GM12878 (cell line): ENCODE measurements at regions not wholly inside any gene's neighbourhood (a gene's known extent, or its start where the extent isn't known, plus 50 kb on each side); places are given as distances from the start of the nearest gene placed in this dataset.

Experiments used
- ATAC-seq: fragments of 200-7000 bp; cut with Tn5 transposase; 3 replicates; pipeline ENCODE4 v1.9.1; 2020; ENCODE audit warnings: mild to moderate bottlenecking, moderate library complexity
- BruUV-seq: library from RNA; stranded (reverse); fragments of 400-500 nt; replicated peaks from 2 replicates; lab custom pipeline; 2021; lab: Mats Ljungman, UMichigan
- CTCF ChIA-PET: fragments of 300-600 bp; sonication (Branson Sonifier 250); formaldehyde crosslinking; extraction: SDS; loops from one replicate; lab custom pipeline; 2021; ENCODE audit warnings: inconsistent platforms; lab: Yijun Ruan, JAX
- POLR2A ChIA-PET: fragments of 350-600 bp; formaldehyde crosslinking; extraction: SDS; loops from one replicate; lab custom pipeline; 2021; ENCODE audit warnings: inconsistent platforms; lab: Charles Lee
- RAD21 ChIA-PET: fragments of 300-600 bp; sonication (Branson Sonifier 250); formaldehyde crosslinking; loops from one replicate; lab custom pipeline; 2023; ENCODE audit warnings: antibody characterized with exemption; ENCODE audit not compliant: unreplicated experiment; lab: Charles Lee
- SMC1A ChIA-PET: fragments of 300-600 bp; sonication (Branson Sonifier 250); formaldehyde crosslinking; loops from one replicate; lab custom pipeline; 2023; ENCODE audit not compliant: unreplicated experiment, uncharacterized antibody; lab: Charles Lee
- DNase-seq: peaks from one replicate; pipeline ENCODE4 v3.0.0-alpha.2; 2011; ENCODE audit warnings: low read depth, low spot score
- FAIRE-seq: peaks from 3 replicates; lab custom pipeline; 2011; peaks lifted over from hg19 to GRCh38; lab: Jason Lieb, UNC
- H2AFZ ChIP-seq: 2 replicates; pipeline ENCODE4 v1.6.0; 2011; ENCODE audit warnings: low read depth, low read length, control low read depth; ENCODE audit not compliant: control insufficient read depth
- H3K27ac ChIP-seq: 2 replicates; pipeline ENCODE4 v1.5.1; 2011; ENCODE audit warnings: control low read depth; ENCODE audit not compliant: control insufficient read depth, insufficient read depth
- H3K27me3 ChIP-seq, 2 experiments: replicated peaks in 1 of 2; 2 replicates each; pipeline versions ENCODE4 v1.6.0 to v1.6.1; 2011; ENCODE audit warnings: low read length in 1 of 2; ENCODE audit not compliant: control insufficient read depth in 2 of 2, insufficient read depth in 2 of 2
- H3K36me3 ChIP-seq, 2 experiments: 2 replicates each; pipeline ENCODE4 v1.5.1; 2011; ENCODE audit warnings: low read length in 1 of 2; ENCODE audit not compliant: control insufficient read depth in 2 of 2, insufficient read depth in 2 of 2
- H3K4me1 ChIP-seq: 2 replicates; pipeline ENCODE4 v1.6.1; 2011; ENCODE audit warnings: mild to moderate bottlenecking, low read length, moderate library complexity, mixed read lengths; ENCODE audit not compliant: control insufficient read depth, insufficient read depth
- H3K4me2 ChIP-seq: 2 replicates; pipeline ENCODE4 v1.6.0; 2011; ENCODE audit warnings: control low read depth; ENCODE audit not compliant: control insufficient read depth, insufficient read depth
- H3K4me3 ChIP-seq: fragments of 200-600 bp; sonication (generic); 2 replicates; pipeline ENCODE4 v1.5.1; 2016
- H3K79me2 ChIP-seq: 2 replicates; pipeline ENCODE4 v1.6.0; 2011; ENCODE audit warnings: low read length; ENCODE audit not compliant: control insufficient read depth, insufficient read depth
- H3K9ac ChIP-seq: 2 replicates; pipeline ENCODE4 v1.8.0; 2011; ENCODE audit warnings: low read length, control low read depth, mixed read lengths; ENCODE audit not compliant: control insufficient read depth, insufficient read depth
- H3K9me3 ChIP-seq: replicated peaks from 3 replicates; pipeline ENCODE4 v1.5.1; 2011; ENCODE audit warnings: mild to moderate bottlenecking, low read length; ENCODE audit not compliant: control insufficient read depth, insufficient read depth
- H4K20me1 ChIP-seq: 2 replicates; pipeline ENCODE4 v1.6.0; 2011; ENCODE audit not compliant: control insufficient read depth, insufficient read depth
- CHD1 ChIP-seq: IDR thresholded peaks from 2 replicates; pipeline ENCODE4 v1.6.1; 2012; ENCODE audit warnings: low read depth, low read length, improper control_type of control experiment
- EZH2 ChIP-seq: IDR thresholded peaks from 2 replicates; pipeline ENCODE4 v1.6.1; 2012; ENCODE audit warnings: low read depth, mild to moderate bottlenecking, control low read depth, inconsistent platforms, low read length, borderline replicate concordance; ENCODE audit not compliant: control insufficient read depth
- MXI1 ChIP-seq: fragments of 150-350 bp; IDR thresholded peaks from 2 replicates; pipeline ENCODE4 v1.6.1; 2011; ENCODE audit warnings: low read depth, mild to moderate bottlenecking, inconsistent platforms, low read length, improper control_type of control experiment
- SIN3A ChIP-seq: IDR thresholded peaks from 2 replicates; pipeline ENCODE4 v1.6.1; 2012; ENCODE audit warnings: low read depth, low read length, improper control_type of control experiment
- SMC3 ChIP-seq: IDR thresholded peaks from 2 replicates; pipeline ENCODE4 v1.6.1; 2011; ENCODE audit warnings: low read length, improper control_type of control experiment, borderline replicate concordance
- SREBF2 ChIP-seq: IDR thresholded peaks from 2 replicates; pipeline ENCODE4 v1.6.1; 2012; ENCODE audit warnings: mild to moderate bottlenecking, low read length
- STAT1 ChIP-seq: fragments of 450-650 bp; conservative IDR thresholded peaks from 2 replicates; pipeline ENCODE4 v1.6.1; 2014; ENCODE audit warnings: antibody characterized with exemption, mild to moderate bottlenecking
- STAT3 ChIP-seq: IDR thresholded peaks from 2 replicates; pipeline ENCODE4 v1.6.1; 2011; ENCODE audit warnings: low read depth, low read length, improper control_type of control experiment
- TARDBP ChIP-seq: IDR thresholded peaks from 2 replicates; pipeline ENCODE4 v1.6.1; 2016; ENCODE audit warnings: borderline replicate concordance
- whole genome bisulfite sequencing: methylation state at CpG from one replicate; pipeline ENCODE4 v1.1.6; 2016; ENCODE audit warnings: low lambda C conversion rate; ENCODE audit not compliant: insufficient replicate concordance, insufficient coverage; ENCODE audit errors: missing lambda C conversion rate; 5-methylcytosine and 5-hydroxymethylcytosine counted together
- in situ Hi-C: fragments of 300-500 bp; cut with MboI; formaldehyde crosslinking; loops from 9 replicates; pipeline ENCODE4 v1.14.3; 2018; ENCODE audit warnings: mixed read lengths
- intact Hi-C: fragments of 100-400 bp; cut with micrococcal nuclease; formaldehyde crosslinking; loops from one replicate; pipeline ENCODE4 v1.14.2; 2022; ENCODE audit not compliant: unreplicated experiment
- TF ChIP-seq, protein P1 (sequence below): fragments of 450-650 bp; IDR thresholded peaks from 2 replicates; pipeline ENCODE4 v1.6.1; 2016; ENCODE audit warnings: mild to moderate bottlenecking

- TF ChIP-seq, protein P1, sequence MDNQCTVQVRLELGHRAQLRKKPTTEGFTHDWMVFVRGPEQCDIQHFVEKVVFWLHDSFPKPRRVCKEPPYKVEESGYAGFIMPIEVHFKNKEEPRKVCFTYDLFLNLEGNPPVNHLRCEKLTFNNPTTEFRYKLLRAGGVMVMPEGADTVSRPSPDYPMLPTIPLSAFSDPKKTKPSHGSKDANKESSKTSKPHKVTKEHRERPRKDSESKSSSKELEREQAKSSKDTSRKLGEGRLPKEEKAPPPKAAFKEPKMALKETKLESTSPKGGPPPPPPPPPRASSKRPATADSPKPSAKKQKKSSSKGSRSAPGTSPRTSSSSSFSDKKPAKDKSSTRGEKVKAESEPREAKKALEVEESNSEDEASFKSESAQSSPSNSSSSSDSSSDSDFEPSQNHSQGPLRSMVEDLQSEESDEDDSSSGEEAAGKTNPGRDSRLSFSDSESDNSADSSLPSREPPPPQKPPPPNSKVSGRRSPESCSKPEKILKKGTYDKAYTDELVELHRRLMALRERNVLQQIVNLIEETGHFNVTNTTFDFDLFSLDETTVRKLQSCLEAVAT = no peak
- TF ChIP-seq TARDBP (no peak), SMC3 (no peak), SREBF2 (no peak), SIN3A (no peak), STAT3 (no peak), EZH2 (no peak)
Observed at GRCh38 chr12:66960006-66960405, 281.1 kb upstream of the GRIP1 start (continued).

DNA sequence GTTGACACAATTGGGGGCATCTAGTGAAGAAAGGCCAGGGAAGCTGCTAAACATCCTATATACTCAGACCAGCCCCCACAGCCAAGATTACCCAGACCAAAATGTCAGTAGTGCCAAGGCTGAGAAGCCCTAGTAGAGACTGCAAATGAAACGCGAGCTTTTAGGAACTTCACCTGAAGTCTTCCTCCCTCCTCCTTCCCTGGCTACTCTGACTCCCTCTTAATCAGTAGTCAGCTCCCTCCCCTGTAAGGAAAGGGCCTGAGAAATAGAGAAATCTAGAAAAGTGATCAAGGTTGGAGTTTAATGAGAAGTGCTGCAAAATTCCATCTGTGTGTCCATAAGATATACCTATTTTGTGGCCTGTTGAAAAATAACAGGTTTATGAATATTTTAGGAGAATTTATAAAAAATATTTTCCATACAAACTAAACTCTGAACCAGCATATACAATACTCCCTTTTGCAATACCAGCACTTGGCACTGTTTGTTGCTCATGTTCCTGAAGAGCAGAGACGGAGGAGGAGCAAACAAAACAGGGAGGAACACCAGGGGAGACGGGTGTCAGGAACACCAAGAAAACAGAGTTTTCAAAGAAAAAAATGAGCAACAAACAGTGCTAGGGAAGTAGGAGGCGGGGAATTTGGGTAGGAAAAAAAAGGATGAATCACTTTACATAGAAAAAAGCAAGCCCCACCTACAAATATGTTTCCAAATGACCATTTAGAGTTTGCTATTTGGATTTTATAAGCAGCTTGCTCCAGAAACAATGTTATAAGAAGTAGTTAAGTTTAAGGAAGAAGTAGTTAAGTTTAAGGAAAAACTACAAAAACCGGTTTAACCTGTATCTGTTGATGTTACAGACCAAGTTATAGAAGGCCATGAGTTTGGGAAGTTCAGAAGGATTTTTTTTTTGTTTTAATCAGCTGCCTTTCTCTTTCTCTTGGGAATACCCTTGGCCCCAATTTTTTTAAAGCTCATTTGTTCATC, 282.1 kb upstream of the GRIP1 start:
- ChIA-PET POLR2A (no interaction called here), SMC1A (interaction anchor here (0.8 to 1.3 kb wide), 2 partner anchors 11 to 20 kb away, joined by 4 to 6 read pairs; no protein-coding TSS in a partner anchor), CTCF (no interaction called here)
- Histone ChIP-seq H3K4me3 (no peak overlapping the region), H3K27ac (no peak overlapping the region), H3K4me1 (no peaks in the 10 kb centered on the region)
- BruUV-seq = no TSS peak
- TF ChIP-seq STAT1 = no peak
- no peak for TF ChIP-seq MXI1
- no peak for TF ChIP-seq CHD1
- TF ChIP-seq, all 136 proteins: peak for 0
- ATAC-seq = no peak
- intact Hi-C loops (no loop called here), in situ Hi-C loops (no loop called here)
- H3K4me2 ChIP-seq = no peak overlapping the region
- FAIRE-seq = no peak
- WGBS = 52% methylated on average over 6 of the region's 6 CpGs
- RAD21 ChIA-PET = no interaction called here
- no peaks in the 10 kb centered on the region for H3K36me3 ChIP-seq
- H2AFZ ChIP-seq = no peak overlapping the region
- no peak for DNase-seq
- no peaks in the 10 kb centered on the region for H4K20me1 ChIP-seq
- H3K79me2 ChIP-seq = no peaks in the 10 kb centered on the region
- H3K27me3 ChIP-seq = no peaks in the 10 kb centered on the region
- no peak overlapping the region for H3K9ac ChIP-seq
- H3K9me3 ChIP-seq = no peaks in the 10 kb centered on the region
